ENCODE measurements at regions not wholly inside any gene's neighbourhood (a gene's known extent, or its start where the extent isn't known, plus 50 kb on each side); places are given as distances from the start of the nearest gene placed in this dataset.

DNA sequence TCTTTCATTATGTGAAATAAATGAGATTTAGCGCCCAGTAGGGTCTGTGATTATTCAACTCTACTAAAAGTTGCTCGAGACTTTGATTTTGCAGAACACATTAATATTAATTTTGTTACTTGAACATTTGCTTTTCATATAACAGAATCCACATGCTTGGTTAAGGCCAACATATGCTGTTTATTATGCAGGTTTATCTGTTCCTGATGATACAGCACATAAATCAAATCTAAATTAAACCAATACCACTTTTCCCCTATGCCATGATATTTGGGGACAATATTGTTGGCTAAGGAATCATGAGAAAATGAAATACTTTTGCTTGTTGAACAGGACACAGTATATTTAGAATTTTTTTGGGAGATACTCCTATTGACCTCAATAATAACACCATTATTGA is 291.1 kb downstream of the USP25 start:
- FAIRE-seq = no peak

DNA sequence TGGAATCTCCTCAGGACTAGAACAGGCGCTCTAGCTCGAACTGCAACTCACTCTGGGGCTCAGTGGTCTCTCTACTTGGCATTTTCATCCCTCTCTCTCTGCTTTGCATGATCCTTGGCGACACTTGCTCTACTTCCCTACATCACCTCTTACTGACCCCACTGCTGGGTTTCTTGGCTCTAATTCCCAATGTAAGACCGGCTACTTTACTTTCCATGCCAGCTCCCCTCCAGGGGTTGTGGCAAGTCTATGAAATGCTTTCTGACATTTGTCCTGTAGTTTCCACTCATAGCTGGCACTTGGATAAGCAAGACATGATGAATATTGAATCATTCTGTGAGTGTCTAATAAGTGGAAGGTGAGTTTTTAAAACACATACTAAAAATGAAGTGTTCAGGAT is 292.3 kb downstream of the USP25 start:
- no peak for FAIRE-seq

DNA sequence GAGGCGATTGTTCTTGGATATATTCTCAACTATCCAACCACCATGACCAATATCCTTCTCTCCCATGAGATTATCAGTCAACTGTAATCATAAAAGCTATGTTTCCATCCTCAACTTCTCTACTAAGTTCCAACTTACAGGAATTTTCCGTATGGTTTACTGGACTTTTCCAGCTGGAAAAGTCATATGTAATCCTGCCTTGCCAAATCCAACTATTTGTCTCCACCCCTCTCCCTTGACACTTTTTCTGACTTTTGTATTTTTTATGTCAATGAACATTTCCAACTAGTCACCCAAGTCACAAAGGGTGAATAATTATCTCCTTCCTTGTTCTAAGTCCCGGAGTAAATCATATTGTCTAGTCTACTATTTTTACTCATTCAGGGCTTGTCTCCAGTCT is 293.1 kb downstream of the USP25 start:
- no peak for FAIRE-seq

DNA sequence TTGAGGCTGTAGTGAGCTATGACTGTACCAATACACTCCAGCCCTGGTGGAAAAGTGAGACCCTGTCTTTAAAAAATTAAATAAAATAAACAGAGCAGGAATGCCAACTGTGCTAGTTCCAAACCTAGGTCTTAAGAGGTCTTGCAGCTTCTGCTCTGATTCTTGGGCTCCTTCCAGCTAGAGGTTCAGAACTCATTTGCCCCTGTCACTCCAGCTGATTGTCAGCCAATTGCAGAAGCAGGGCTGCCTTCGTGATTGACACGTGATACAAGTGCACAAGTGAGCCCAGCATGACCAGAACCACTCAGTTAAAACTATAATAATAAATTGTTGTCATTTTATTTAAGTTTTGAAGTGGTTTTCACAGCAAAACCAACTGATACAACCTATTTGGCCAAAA is 298.4 kb downstream of the USP25 start:
- FAIRE-seq = no peak

DNA sequence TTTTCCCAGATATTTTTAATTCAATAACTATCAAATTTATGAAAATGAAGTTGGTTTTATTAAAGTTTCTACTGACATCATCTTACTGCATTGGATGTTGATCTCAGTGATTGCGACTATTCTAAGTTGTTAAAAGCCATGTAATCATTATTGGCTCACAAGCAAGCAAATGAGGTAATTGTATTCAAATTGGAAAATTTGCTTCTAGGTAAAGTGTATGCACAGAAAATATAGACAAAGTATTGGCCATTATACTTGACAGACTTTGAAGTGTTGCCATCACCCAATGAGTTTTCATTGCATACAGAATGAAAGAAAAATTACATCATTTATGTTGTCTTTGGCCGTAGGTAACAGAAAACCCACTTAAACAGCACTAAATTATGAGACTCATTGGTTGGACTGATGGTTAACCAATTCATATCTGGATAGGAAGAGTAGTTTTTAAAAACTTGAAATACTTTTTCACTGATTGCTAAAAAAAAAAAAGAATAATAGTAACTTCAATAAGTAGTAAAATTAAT is 299.2 kb downstream of the USP25 start:
- FAIRE-seq = no peak

DNA sequence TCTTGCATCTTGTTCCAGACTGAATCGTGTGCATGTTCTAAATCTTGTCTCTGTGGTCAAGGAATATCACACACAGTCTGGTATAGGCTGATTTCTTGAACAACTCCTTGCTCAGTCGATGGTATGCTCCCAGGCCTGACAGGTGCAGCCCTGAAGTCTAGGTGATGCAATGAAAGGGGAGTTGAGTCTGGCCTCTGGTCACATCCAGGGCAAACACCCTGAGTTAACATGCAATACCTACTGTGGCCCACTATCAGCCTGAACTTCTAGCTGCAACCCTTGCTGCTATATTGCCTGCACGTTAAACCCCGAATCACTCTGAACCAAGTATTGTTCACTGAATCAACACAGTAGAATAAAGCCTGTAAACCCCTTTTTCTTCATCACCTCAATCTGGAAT is 303.4 kb downstream of the USP25 start:
- FAIRE-seq = no peak

DNA sequence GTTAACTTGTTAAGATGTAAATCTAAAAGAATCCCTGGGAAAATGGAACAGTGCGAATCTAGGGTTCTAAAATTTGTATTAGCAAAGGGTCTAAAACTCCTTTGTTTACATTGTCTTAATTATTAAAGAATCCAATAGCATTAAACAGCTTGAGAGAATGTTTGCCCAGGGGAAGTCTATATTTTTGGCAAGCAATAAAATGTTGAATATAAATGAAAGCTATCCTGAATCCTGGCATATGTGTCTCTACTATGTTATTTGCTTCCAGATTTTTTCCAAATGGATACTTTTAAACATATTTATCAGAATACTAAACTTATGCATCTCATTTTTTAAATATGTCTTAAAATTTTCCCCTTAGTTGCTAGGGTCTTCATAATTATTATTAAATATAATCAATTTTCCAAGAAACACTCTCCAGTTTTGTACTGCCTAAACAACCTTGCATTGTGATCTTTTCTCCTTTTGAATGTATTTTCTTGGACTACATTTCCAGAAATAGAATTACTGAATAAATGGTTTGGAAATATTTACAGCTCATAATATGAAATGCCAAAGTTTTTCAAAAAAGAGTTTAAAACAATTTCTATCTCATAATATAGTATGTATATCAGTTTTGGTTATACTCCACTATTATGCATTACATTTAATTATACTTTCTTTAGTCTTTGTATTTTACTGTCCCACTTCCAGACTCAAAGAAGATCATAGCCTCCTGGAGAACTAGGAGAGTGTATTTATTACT is 304.8 kb downstream of the USP25 start:
- no peak for FAIRE-seq

DNA sequence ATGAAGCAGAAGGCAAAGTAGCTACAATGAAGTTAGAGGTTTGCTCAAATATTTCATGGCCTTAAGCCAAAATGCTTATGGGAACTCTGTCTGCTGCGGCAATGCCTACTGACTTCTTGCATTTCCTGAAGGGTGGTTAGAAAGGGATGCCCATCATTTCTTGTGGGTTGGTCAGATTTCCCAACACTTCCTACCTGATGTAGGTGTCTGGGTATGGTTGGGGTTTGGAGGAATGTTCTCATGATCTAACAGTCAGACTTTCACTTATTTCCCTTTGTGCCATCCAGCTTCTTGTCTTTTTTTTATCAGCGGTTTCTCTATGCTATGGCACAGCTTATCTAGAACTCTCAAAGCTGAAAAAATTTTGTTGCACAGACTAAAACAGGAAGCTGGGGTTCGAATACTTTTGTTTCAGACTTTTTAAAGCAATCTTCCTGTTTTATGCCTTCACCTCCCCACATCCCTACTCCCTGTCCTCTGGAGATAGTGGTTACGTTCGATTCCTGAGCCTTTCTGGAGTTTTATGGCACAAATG is 307.7 kb downstream of the USP25 start:
- FAIRE-seq = no peak

DNA sequence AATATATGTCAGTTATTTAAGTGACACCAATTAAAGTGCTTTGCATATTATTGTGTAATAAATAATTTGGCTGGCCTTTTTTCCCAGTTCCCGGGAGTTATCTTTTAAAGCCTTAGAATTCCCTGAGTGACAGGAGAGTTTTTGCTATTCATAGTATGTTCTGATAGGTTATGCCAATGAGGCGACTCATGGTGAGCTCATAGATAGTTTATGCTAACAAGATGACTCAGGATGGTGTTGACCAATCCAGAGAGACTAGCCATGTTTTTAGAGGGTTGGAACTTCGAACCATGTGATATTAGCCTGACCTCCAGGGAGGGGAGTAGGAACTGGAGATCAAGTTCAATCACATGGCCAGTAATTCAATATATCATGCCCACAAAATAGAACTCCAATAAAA is 310.8 kb downstream of the USP25 start:
- FAIRE-seq = no peak

DNA sequence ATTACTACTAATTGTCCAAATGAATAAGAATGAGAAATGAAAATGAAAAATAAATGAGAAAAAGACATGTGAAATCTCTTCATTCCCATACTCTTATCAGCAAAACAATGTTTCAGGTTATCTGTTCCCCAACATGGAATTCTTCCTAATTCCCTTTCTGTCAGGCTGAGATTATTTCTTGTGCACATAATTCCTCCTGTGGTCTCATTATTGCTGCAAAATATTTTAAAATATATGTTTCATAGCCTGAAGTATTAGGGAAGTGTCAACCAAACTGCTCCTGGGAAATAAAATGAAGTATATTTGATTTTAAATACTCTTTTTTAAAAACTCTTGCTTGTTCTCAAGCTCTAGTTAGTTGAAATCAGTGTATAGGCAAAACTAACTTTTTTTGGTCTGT is 314.9 kb downstream of the USP25 start:
- no peak for FAIRE-seq

DNA sequence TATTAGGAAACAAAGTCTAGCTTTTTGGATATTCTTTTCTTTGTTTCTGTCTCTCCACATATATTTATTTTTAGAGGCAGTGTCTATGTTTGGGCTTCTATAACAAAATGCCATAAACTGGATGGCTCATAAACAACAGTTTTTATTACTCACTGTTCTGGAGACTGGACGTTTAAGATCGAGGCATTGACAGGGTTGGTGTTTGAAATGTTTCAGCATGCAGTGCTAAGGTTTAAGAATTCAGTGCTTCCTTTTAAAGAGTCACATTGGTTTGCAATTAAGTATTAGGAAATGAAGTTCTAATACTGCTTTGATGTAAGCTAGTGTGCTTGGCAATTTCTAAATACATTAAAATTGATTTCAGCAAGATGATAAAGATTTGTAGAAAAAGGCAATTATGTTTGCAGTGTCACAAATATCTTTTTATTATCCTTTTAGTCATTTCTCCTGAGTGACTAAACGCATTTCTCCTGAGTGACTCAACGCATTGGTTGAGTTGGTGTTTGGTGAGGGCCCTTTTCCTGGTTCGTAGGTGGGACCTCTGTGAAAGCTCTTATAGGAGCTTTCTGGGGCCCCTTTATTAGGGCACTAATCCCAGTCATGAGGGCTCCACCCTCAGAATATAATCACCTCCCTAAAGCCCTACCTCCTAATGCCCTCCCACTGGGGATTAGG is 317.0 kb downstream of the USP25 start:
- no peak for FAIRE-seq

DNA sequence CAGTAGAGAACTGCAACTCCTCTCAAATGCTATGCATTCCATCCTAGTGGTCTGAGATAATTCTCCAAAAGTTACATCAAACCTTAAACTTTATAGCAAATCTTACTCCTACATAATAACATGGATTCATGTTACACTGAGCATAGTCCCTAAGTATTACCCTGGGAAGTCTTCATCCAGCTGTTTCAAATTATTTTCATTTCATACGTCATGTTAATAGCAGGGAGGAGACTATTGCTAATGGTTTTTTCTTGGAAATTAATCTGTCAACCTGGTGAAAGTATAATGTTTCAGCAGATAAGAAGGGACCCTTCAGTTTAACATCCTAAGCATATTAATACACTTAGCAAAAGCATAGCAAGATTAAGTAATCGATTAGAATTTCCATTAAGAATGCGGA is 318.1 kb downstream of the USP25 start:
- no peak for FAIRE-seq

DNA sequence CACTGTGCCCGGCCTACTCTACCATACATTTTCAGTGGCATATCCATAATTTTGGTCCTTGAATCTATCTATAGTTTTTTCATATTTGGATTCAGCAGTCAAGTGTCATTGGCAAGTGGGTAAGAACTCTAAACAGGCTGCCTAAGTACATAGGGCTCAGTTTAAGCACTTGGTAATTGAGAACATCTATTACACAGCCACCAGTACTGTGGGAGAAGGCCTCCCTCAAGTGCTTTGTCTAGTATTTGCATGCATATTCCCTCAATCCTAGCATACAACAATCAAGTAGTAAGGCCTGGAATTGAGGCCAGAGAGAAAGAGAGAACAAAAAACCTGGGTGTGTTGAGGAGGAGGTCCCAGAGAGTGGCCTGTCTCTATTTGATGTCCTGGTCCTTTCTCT is 325.2 kb downstream of the USP25 start:
- FAIRE-seq = no peak

DNA sequence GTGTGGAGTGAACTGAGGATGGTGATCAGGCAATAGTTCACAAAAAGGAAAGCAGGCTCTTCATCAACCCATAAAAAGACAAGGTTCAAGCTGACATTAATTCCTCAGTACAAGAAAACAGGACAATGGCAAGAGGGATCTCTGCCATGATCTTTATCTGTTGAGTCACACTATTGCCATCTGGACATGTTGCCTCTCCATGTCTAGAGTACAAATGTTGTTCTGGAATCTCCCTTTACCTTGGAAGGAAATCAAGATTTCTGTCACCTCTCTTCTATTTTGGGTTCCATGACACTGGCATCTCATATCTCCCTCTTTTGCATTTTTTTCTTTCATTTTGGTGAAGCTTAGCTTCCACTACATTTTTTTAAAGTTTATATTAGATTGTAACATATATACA is 329.1 kb downstream of the USP25 start:
- FAIRE-seq = no peak

DNA sequence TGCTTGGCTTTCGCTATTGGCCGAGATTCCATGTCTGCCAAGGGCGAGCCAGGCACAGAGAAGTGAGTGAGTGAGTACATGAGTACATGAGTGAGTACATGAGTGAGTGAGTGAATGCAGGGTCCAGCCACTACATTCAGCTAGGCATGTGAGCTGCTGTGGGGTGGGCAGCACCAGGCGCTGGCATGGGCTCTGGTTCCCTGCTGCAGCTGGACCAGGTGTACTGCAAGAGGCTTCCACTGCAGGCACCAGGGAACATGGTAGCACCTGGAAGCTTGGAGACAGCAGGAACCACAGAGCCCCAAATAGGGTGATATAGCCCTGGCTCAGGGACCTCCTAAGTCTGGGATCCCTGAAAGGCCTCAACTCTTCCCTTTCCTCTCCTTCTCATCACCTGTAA is 330.2 kb downstream of the USP25 start:
- FAIRE-seq = no peak

DNA sequence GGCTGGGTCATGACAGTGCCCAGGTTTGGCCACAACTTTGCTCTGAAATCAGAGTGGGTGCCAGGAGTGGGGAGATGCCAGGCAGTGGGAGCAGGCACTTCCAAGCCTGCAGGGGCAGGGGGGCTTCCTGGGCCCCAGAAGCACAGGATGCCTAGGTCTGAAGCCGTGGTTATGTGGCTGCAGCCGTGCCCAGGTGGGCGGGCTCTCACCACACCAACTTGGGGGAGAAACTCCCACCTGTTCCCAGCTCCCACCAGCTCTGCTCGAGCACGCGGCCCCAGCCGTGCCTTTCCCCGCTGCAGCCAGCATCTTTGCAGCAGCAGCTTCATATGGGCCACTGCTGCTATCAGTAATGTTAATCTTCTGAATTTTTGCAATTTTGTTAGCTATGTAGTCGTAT is 331.4 kb downstream of the USP25 start:
- no peak for FAIRE-seq

DNA sequence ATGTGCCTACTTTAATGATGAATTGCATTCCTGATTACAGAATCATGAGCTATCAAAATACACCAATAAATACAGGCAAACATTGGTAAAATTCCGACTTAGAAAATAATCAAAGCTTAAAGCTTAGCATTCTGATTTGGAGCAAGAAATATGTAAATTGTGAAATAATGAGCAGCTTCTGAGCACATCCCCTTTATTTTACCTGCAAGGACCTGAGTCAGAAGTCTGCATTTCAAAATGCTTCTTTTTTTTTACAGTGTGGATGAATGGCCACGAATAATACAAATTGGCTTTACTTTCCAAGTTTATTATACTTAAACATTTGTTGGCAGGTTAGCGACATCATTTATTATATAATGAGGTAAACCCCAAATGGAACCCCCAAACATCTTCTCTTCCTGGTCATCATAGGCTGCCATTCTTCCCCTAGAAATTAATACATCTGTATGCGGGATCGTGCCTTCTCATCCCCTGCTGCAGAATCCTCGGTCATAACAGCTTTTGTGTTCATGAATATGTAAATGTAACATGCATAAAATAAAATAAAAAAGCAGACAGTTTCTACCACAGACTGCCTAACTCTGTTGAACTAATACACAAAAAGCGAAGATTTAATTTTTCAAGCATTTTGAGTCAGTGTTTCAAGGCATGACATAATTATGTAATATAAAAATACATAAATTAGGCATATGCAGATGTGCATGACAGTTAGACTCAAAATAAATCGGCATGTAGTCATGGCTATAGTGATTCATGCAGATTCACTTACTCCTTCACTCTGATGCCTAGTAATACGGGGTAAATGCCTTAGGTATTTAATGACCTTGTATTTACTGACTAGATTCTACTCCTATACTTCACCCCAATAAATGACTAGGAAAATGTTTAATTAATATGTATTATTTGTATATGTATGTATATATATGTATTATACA is 339.7 kb downstream of the USP25 start:
- no peak for FAIRE-seq

DNA sequence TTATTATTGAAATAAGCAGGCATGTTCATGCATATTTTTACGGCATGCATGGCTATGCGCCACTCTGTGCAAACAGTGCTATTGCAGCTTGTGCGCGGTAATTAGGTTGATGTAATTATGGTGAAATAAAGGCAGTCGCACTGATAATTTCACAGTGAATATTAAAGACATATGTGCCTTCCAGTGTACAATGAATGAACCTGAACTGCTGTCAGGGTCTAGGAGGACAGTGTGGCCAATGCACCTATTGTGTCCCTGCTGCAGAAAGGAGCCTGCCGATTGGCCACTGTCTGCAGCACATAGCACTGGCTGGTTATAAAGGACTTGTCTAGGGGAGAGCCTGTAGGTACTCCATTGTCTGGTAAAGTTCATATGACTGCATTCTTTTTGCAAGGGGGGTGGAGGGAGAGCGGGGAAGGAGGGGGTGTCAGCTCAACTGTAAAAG is 340.4 kb downstream of the USP25 start:
- FAIRE-seq = no peak

DNA sequence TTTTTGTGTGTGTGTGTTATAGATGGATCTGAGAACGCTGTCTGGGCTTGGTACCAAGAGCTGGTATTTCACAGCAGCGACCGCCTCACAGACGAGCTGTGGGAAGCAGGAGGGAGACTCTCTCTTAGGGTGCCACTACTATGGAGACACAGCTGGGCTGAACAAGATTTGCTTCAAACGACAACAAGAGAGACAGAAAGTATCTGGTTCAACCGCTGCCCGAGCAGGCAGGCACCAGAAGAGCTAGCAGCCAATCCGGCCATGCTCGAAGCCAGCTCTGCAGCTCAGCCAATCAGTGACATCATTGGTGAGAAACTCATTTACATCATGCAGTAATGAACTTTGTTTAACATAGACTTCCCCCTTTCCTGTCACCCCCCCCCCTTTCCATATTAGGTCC is 341.3 kb downstream of the USP25 start:
- FAIRE-seq = no peak

DNA sequence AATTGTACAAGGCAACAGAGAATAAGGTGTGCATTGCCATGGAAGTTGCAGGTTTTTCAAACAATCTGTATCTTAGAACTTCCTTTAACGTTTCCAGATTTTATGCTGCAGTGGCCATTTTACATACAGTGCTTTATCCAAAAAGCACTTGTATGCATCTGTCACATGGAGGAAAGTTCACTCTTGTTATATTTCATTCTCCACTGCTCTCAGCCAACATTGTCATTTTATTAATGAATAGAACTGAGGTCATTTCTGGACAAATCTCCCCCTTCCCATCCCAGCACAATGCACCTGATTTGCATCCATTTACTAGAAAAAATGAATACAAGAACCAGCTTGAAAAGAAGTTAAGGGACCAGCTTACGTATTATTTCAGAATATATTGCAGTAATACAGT is 342.0 kb downstream of the USP25 start:
- no peak for FAIRE-seq

DNA sequence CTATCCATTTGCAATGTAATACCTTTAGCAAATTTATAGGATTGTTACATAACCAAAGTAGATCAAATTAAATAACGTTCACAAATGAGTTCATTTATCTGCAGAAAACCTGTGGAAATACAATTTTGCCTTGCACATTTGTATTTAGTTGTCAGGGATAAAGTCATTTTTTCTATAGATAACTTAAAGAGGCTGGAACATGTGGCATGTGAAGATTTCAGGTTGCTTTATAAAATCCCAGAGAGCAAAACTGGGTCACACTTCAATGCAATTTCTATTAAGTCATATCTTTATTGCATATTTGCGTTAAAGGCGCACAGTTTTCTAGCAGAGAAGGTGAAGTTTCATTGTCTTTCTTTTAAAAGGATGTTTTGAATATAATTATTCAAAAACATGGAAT is 342.4 kb downstream of the USP25 start:
- FAIRE-seq = no peak

DNA sequence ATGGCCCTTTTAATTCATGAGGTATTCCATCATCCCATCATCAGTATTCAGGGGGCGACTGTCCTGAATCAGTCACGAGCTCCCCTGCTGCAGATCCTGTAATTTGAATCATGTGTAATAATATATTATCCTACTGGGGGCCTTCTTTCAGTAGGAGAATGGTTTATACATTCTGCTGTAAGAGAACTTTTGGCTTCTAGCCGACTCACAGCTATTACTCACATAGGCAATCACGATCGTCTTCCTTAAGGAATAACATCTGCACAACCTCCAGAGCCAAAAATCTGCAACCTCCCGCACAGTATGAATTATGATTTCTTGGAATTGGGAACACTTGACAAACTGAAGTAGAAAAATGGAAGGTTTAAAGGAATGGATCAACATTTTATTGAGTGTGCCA is 343.0 kb downstream of the USP25 start:
- FAIRE-seq = no peak

DNA sequence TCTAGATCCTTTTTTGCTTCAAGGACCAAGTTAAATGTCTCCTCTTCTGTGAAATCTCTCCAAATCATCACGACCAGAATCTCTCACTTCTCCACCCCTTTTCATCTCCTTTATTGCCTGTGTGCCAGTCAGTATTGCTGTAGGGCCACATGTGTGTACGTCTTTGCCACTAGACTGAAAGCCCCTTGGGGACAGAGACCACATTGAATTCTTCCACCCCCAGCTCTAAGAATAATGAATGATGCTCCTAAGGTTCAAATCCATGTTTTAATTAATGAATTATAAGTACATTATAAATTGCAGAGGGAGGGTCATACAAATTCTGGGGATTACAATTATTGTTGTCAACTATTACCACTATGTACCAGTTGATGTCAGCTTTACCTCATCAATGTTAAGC is 343.8 kb downstream of the USP25 start:
- FAIRE-seq = no peak
